Cardiac muscle cell (in vitro differentiated cells and primary cell): ENCODE measurements at regions not wholly inside any gene's neighbourhood (a gene's known extent, or its start where the extent isn't known, plus 50 kb on each side); places are given as distances from the start of the nearest gene placed in this dataset.

Experiments
- DNase-seq, 2 donors: peaks; one replicate each; pipeline versions ENCODE4 v3.0.0 to v3.0.0-alpha.2; 2010 to 2017; ENCODE audit warnings: low read depth in 1 of 2, low spot score in 1 of 2
- H3K27ac ChIP-seq: fragments of 200-600 bp; sonication (generic); 2 replicates; pipeline ENCODE4 v1.5.1; 2016
- H3K27me3 ChIP-seq: fragments of 200-600 bp; sonication (generic); 2 replicates; pipeline ENCODE4 v1.6.0; 2016; ENCODE audit warnings: control low read depth
- H3K36me3 ChIP-seq: fragments of 200-600 bp; sonication (generic); 2 replicates; pipeline ENCODE4 v1.5.1; 2016; ENCODE audit warnings: control low read depth
- H3K4me1 ChIP-seq: fragments of 200-600 bp; sonication (generic); 2 replicates; pipeline ENCODE4 v1.8.1; 2017; ENCODE audit warnings: low read depth, mild to moderate bottlenecking, mixed run types
- H3K4me3 ChIP-seq: fragments of 200-600 bp; sonication (generic); 2 replicates; pipeline ENCODE4 v1.5.1; 2016; ENCODE audit warnings: mild to moderate bottlenecking
- H3K9me3 ChIP-seq: fragments of 200-600 bp; sonication (generic); 2 replicates; pipeline ENCODE4 v1.5.1; 2017; ENCODE audit warnings: low read depth, mild to moderate bottlenecking, control low read depth
- TF ChIP-seq, protein P1 (sequence below): IDR thresholded peaks from 2 replicates; pipeline ENCODE4 v1.5.1; 2012; ENCODE audit warnings: low read depth, mild to moderate bottlenecking, low read length

DNA sequence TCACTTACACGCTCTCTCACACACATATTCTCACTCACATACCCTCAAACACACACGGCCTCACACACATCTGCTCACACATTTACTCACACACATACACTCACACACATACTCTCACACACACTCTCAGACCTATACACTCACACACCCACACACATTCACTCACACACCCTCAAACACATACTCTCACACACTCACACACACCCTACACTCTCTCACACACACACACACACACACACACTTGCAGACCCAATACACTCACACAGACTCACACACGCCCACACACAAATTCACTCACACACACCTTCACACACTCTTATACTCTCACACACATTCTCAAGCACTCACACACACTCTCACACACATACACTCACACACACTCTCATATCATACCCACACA, 155.5 kb upstream of the BACE2 start:
- DNase-seq = no peak
- Histone ChIP-seq H3K4me1 (no peaks in the 10 kb centered on the region), H3K4me3 (no peak overlapping the region), H3K36me3 (no peaks in the 10 kb centered on the region), H3K27me3 (no peaks in the 10 kb centered on the region), H3K9me3 (no peaks in the 10 kb centered on the region), H3K27ac (no peak overlapping the region)
- TF ChIP-seq, protein P1, sequence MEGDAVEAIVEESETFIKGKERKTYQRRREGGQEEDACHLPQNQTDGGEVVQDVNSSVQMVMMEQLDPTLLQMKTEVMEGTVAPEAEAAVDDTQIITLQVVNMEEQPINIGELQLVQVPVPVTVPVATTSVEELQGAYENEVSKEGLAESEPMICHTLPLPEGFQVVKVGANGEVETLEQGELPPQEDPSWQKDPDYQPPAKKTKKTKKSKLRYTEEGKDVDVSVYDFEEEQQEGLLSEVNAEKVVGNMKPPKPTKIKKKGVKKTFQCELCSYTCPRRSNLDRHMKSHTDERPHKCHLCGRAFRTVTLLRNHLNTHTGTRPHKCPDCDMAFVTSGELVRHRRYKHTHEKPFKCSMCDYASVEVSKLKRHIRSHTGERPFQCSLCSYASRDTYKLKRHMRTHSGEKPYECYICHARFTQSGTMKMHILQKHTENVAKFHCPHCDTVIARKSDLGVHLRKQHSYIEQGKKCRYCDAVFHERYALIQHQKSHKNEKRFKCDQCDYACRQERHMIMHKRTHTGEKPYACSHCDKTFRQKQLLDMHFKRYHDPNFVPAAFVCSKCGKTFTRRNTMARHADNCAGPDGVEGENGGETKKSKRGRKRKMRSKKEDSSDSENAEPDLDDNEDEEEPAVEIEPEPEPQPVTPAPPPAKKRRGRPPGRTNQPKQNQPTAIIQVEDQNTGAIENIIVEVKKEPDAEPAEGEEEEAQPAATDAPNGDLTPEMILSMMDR = no peak

DNA sequence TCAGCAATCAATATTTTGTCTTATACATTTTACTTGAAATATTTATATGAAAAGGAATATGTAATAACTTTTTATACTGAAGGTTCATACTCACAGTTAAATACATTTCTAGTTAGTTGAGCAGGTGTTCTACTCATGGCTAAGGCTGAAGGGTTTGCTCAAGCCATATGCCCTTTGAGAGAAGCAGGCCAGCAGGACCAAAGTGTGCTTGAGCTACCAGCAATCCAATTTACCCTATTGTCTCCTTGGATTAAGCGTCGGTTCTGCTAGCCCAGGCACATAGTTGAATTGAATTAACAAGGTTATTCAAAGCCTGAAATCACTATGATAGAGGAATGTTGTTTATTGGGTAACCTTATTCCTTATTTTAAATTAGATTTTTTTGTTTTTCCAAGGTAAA, 151.5 kb upstream of the BACE2 start:
- TF ChIP-seq, protein P1 = no peak
- no peaks in the 10 kb centered on the region for H3K27me3 ChIP-seq
- DNase-seq = no peak

DNA sequence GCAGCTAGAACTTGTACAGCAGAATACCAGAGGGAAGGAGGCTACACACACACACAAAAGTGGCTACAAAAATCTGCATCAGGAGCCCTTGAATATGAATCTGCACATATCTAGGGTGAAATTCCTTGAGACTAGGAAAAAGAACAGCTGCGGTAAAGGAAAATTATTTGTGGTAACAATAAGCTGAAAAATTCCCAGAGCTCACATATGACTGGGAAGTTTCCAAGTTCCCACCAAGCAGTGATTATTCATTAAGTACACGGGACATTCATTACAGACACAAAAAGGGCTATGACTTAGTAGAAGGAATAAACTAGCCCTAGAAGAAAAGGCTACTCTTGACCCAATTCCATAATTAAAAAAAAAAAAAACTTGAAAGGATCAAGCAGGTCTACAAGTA, 149.5 kb upstream of the BACE2 start:
- no peak overlapping the region for H3K4me3 ChIP-seq
- no peaks in the 10 kb centered on the region for H3K27me3 ChIP-seq
- TF ChIP-seq, protein P1 = no peak
- no peaks in the 10 kb centered on the region for H3K36me3 ChIP-seq
- H3K9me3 ChIP-seq = no peaks in the 10 kb centered on the region
- DNase-seq = no peak
- no peak overlapping the region for H3K27ac ChIP-seq
- no peaks in the 10 kb centered on the region for H3K4me1 ChIP-seq

More for the DNA sequence above, 151.5 kb upstream of the BACE2 start:
- no peaks in the 10 kb centered on the region for H3K9me3 ChIP-seq
- no peak overlapping the region for H3K27ac ChIP-seq
- H3K36me3 ChIP-seq = no peaks in the 10 kb centered on the region
- H3K4me1 ChIP-seq = no peaks in the 10 kb centered on the region
- H3K4me3 ChIP-seq = no peak overlapping the region

DNA sequence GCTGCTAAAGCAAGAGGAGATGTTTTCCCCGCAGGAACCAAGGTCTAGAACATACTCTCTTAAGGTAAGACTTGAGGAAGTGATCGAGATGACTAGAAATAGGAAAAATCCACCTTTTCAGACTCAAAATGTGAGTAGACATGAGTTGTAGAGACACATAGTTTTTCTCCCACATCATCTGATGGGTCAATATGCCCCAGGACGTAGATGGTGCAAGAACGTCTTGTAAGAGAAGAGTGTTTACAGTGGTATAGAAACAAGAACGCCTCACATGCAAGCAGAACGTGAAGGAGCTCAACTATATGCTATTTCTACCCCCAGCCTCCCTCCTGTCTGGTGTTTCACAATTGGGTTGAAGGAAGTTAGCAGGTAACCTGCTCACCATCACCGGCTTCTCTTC, 144.0 kb upstream of the BACE2 start:
- TF ChIP-seq, protein P1 = no peak
- DNase-seq = no peak
- Histone ChIP-seq H3K4me3 (no peak overlapping the region), H3K36me3 (no peaks in the 10 kb centered on the region), H3K27ac (no peak overlapping the region), H3K4me1 (no peaks in the 10 kb centered on the region), H3K27me3 (no peaks in the 10 kb centered on the region), H3K9me3 (no peaks in the 10 kb centered on the region)

DNA sequence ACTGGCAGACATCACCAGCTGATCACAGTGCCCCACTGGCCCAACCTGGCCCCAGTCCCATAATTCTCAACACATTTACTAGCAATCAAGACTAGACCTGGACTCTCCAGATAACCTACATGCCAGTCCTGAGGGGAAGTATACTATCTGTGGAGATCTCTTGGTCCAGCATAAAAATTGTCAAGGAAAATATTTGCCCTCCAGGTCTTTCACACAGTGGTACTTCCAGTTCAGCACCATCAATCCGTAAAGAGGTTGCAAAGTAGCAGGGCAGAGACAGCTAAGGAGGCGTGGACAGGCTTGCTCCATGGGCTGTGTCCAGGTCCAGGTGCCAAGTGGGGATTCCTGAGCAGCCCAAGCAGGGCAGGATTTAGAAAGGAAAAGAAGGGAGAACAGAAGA, 143.6 kb upstream of the BACE2 start:
- TF ChIP-seq, protein P1 = no peak
- no peaks in the 10 kb centered on the region for H3K4me1 ChIP-seq
- DNase-seq = no peak
- H3K27ac ChIP-seq = no peak overlapping the region
- no peaks in the 10 kb centered on the region for H3K9me3 ChIP-seq
- H3K4me3 ChIP-seq = no peak overlapping the region
- no peaks in the 10 kb centered on the region for H3K27me3 ChIP-seq
- no peaks in the 10 kb centered on the region for H3K36me3 ChIP-seq

DNA sequence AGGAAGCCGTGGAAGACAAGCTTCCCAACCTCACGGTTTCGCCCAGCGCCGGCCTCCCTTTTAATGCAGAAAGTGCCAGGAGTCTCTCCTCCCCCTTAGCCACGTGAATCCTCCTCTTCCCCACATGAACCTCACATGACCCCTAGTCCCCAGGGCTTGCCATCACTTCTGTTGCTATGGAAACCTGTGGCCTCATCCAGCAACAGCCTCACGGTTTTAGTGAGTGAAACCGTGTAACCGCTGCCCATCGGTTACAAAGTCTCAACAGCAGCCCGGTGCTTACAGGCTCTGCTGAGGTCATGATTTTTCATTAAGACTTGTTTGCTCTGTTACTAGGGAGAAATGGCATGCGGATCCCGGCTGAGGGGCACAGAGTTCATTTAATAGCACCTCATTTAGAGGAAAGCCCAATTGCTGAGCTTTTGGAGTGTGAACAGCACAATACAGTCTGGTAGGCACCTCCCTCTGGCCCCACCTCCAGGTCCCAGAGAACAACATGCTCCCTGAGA, 143.2 kb upstream of the BACE2 start:
- no peaks in the 10 kb centered on the region for H3K27me3 ChIP-seq
- no peak for DNase-seq
- no peak overlapping the region for H3K27ac ChIP-seq
- no peaks in the 10 kb centered on the region for H3K36me3 ChIP-seq
- no peaks in the 10 kb centered on the region for H3K9me3 ChIP-seq
- no peaks in the 10 kb centered on the region for H3K4me1 ChIP-seq
- no peak overlapping the region for H3K4me3 ChIP-seq
- TF ChIP-seq, protein P1 = no peak
